Smooth muscle cell of the brain vasculature (primary cell): ENCODE measurements at regions not wholly inside any gene's neighbourhood (a gene's known extent, or its start where the extent isn't known, plus 50 kb on each side); places are given as distances from the start of the nearest gene placed in this dataset.
A peak's percentile ranks its signal among the peaks of the same experiment; 100 is the strongest.

Experiments used
- DNase-seq: peaks from one replicate; pipeline ENCODE4 v3.0.0-alpha.2; 2012; ENCODE audit warnings: low read depth, low spot score

- no peak for DNase-seq
Measured at GRCh38 chr3:150069154-150069527, 98.4 kb upstream of the PFN2 start.

- no peak for DNase-seq
Measured at GRCh38 chr3:150068440-150069153, 97.9 kb upstream of the PFN2 start.

- DNase-seq: no peak
Measured at GRCh38 chr3:150067561-150067960, 96.9 kb upstream of the PFN2 start.

DNA sequence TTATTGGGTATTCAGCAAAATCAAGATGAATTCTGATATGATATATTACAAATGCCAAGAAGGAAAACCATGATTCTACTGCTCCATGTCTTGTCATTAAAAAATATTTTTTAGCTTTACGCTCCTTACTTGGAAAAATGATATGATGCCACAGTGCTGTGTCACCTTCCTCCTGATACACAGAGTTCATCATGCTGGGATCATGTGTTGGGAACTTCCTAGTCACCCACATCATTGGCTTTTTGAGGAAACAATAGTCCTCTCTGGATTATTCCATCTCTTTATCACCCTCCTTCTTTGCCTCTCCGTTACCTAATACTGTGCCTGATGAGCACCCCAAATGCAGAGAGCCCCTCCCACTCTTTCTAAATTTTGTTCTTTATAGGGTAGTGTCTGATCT lies 94.3 kb upstream of the PFN2 start:
- DNase-seq: no peak

DNA sequence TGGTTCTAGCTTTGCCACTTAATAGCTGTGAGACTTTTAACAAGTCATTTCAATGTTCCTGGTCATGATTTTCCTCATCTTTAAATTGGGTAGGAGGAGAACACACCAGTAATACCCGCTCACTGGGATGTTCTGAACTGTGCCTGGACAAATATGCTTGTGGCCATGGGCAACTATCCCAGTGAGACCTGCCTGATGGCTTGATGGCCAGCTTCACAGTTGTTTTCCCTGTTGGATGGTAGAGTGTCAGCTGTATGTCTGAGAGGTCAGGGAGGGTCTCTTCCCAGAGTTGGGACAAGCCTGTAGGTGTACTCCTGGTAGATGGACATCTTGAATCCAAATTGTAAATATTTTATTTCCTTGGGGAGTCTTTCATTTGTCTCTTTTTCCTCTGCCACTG lies 92.5 kb upstream of the PFN2 start:
- DNase-seq: no peak

DNA sequence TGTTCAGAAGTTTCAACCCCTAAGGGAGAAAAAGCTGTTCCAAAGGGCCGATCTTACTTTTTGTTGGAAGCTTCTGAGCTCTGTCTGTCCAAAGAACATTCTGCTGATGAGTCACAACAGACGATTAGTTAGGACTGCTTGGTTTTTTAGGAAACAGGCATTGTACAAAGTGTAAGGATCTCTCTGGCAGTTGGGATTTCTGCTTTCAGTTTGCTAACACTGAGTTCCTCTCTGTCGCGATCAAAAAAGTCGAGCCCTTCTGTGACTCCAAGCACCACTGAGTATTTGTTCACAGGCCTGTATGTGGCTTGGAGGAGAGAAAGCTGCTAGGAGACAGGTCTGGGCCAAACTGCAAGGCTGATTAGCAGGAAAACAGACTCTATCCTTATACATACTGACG lies 91.8 kb upstream of the PFN2 start:
- DNase-seq: peak; percentile 39

GRCh38 chr3:150061288-150062024 lies 90.8 kb upstream of the PFN2 start:
- no peak for DNase-seq

DNA sequence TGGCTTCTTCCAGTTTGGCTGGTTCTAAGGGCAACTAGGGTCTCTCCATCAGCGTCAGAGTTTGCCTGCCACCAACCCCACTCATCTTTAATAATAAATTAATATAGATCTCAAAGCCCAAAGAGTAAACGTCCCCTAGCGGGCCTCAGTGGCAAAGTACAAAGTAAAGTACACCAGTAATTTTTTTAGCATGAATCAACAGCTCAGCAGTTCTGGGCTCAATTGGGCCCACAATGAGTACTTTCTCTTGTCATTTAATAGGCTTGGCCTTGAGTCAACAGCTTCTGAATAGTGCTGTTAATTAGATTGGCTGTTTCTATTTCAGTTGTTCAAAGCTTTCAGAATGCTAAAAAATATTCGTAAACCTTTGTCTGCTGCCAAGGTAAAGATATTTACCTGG lies 89.0 kb upstream of the PFN2 start:
- DNase-seq: no peak

DNA sequence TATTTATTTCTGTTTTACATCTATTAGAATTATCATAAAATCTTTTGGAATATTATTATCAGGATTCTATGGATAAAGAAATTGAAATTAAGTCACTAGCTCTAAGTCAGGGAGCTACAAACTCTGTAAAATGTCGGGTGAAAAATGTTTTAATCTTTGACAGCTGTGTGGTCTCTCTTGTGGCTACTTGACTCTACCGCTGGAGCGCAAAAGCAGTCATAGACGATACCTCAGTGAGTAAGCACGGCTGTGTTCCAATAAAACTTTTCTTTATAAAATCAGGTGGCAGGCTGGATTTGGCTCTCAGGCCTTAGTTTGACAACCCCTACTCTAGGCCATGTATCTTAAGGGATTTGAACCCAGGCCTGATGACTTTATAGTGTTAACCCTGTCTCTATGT lies 88.5 kb upstream of the PFN2 start:
- DNase-seq: no peak

DNA sequence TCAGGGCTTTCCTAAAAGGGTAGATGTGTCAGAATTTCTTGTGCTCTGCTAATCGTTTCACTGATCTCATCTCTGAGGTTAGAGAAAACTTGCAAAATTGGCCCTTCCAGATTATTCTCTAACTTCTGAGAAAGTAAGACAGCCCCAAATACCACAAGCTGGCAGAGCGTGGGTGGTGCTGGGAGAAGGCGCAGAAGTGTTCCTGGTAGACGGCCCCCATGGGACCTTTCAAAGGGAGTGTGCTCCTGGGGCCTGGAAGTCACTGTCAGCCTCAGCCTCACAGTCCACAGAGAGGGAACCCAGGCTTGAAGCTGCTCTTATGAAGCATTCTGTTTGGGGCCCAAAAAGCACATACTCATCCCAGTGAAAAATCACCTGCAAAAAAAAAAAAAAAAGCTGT lies 86.5 kb upstream of the PFN2 start:
- DNase-seq: no peak

DNA sequence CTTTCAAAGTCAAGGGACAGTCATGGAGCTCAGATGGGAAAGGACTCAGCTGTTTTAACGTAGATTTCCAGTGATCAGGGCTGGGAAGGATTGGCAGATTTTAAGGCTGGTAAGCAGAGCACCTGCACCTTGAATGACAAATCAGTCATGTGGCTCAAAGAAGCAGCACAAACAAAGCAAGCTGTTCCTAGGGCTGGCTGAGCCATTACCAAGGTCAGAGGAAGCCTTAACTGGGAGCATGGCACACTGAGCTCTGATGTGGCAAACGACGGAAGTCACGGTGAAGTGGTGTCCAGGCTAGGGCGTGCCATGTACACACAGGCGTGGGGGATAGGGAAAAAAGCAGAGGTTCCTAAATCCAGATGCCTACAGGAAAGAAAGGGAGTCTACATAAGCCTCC lies 84.6 kb upstream of the PFN2 start:
- no peak for DNase-seq

DNA sequence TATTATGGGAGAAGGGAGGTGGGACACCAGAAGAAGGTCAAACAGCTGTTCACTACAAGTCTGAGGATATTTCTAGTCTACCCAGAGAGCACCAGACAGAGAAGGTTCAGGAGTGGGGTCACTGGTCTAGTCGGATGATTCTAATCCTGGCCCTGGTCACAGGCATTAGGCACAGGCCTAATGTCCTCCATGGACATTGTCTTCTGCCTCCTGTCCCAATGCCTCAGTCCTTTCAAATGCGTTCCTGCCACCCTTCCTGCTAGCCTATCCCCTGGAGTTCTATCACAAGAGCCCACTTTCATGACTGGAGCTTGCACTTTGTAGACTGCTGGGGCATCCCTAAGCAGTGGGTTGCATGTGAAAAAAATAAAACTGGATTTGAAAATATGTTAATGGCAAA lies 83.9 kb upstream of the PFN2 start:
- no peak for DNase-seq

DNA sequence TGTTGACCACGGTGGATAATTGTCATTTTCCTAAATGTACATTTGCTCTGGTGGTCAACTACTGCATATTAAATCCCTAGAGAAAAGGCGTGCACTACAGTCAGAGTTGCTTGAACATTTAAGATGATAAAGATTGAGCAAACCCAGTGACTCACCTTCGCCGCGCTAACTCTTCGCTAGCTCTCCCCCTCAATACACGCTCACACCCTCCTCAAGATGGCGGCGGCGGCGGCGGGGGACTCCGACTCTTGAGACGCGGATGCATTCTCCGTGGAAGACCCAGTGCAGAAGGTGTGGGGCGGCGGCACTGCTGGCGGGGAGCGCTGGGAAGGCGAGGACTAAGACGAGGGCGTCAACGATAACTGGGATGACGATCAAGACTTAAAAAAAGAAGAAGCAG lies 79.8 kb upstream of the PFN2 start:
- DNase-seq: no peak

DNA sequence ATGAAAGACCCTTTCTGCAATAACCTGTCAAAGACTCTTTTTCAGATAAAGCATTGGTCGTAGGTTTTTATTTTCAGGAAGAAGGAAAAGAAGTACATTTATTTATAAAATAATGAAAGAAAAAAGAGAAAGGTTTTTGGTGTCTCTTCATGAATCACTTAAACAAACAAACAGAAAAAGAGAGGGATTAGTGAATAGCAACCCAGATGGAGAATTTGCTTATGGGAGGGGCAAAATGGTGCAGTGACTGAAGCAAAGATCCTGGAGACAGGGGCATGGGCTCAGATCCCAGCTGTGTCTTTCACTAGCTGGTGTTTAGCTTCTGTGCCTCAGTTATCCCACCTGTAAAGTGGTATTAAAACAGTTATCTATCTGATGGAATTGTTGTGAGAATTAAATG lies 78.6 kb upstream of the PFN2 start:
- DNase-seq: no peak

- DNase-seq: no peak
Measured at GRCh38 chr3:150041877-150042276, 71.2 kb upstream of the PFN2 start.

- no peak for DNase-seq
Measured at GRCh38 chr3:150040097-150040496, 69.4 kb upstream of the PFN2 start.

DNA sequence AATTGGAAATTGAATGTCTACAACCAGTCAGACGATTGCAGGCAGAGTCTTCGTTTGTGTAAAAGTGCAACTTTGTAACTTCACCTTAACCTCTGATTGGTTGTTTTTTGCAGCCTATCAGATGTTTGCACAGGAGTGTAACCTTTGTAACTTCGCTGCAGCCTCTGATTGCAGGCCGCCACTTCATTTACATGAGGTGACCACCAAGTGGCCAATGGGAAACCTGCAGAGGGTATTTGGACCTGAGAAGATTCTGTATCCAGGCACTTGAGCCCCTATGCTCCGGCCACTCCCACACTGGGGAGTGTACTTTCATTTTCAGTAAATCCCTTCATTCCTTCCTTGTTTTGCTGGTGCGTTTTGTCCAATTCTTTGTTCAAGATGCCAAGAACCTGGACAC lies 68.1 kb upstream of the PFN2 start:
- no peak for DNase-seq

DNA sequence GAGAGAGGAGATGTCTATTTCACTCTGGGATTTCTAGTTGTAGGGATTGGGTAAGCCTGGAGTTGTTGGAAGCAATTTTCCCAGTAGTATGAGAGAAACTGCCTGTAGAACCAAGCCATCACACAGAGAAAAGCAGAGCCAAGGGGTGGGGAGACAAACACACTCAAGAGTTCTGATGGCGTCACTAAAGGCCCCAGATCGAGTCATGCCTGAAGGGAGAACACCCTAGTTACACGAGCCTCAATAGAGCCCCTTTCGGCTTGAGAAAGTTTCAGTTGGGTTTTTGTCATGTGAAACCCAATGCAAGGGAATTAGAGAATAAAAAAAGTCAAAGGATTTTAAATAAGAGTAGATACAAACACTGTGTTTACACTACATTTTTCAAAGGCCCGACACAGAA lies 66.1 kb upstream of the PFN2 start:
- no peak for DNase-seq

DNA sequence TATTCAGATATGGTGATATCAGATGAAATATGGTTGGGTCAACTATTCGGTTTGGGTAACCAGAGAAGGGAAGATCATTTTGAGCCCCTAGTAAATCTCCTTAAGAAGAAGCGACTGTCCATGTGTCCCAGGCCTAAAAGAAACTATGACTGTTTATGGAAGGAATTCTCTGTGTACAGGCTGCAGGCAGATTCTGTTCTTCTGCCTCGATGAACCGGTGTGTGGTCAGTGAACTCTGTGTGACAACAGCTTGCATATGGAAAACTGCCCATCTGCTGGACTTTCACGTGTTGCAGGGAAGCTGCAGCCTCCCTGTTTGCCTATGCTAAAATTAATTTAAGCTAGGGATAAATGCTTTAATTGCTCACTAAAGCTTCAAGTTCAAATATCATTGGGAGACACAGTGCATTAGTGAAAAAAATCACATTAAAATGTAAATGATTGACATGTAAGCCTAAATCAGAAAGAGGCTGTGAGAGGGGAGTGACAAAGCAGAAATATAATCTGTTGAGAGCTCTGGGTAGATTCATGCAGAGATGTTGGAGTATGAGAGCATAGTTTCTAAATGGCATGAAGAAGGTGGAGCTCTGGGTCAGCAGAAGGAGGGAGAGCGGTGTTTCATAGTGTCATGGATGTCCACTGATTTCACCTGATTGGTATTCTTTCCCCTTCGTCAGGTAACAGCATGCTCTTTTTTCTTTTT lies 65.4 kb upstream of the PFN2 start:
- no peak for DNase-seq

DNA sequence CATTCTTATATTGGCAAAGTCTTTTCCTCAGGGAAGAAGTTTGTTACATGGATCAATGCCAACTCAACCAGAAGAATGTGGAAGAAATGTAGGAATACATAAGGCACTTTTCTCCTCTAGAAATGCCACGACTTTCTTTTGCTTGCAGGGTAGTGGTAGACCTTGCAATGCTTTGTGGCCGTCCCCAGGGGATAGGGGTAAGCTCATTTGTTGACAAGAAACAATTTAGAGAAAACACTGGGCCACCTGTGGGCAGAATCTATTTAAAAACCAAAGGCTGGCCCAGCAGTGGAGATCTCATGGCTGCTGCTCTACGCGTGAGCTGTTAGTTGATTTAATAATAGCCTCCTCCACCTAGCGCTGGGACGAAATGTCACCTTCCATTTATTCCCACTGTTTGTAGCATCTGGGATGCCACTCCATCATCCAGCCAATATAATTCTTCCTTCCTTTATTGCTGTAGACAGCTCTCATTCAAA lies 64.6 kb upstream of the PFN2 start:
- no peak for DNase-seq

DNA sequence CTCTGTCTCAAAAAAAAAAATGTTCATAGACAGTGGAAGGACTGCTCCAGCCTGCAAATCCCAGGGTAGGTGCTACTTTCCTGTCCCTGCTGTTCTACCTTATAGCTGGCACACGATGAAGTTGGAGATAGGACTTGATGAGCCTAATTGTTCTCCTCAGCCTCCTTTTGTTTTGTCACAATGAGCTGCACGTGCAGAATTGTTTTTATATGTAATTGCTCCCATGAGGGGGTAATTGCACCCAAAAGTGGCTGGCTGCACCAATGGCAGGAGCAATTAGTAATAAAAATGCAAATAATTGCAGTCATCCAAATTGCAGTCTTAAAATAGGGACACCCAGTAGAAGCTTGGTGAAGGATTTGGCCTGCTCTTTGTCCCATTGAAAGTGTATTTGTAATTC lies 63.0 kb upstream of the PFN2 start:
- no peak for DNase-seq

DNA sequence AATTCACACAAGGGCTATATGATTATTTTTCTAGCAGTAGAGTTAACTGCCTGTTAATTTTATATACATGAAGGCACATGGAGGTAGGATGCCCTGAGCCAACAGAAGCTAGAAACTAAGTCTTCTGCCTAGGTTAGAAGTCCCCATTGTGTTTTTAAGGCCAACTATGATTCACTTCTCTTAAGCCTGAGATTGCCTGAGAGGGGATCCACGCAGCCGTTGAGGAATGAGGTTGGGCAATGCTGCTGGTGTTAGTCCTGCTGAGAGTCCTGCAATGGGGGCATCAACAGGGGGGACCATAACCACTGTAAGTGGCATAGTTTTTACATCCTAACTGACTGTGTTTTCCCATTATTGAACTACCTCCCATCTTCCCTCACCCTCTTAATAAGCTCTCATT lies 60.1 kb upstream of the PFN2 start:
- DNase-seq: no peak

GRCh38 chr3:150023239-150023636 lies 52.5 kb upstream of the PFN2 start:
- no peak for DNase-seq
